CD4-positive, alpha-beta T cell (primary cell): ENCODE measurements at regions not wholly inside any gene's neighbourhood (a gene's known extent, or its start where the extent isn't known, plus 50 kb on each side); places are given as distances from the start of the nearest gene placed in this dataset.

Experiments used
- ATAC-seq: fragments of 200-7000 bp; cut with Tn5 transposase; one replicate; pipeline ENCODE4 v1.10.0; 2022; ENCODE audit warnings: mild to moderate bottlenecking; ENCODE audit not compliant: poor library complexity
- CTCF ChIA-PET: fragments of 350-600 bp; sonication (Branson Sonifier 250); formaldehyde crosslinking; loops from one replicate; lab custom pipeline; 2021; ENCODE audit warnings: antibody characterized with exemption, inconsistent platforms; lab: Charles Lee
- POLR2A ChIA-PET: fragments of 350-600 bp; sonication (Branson Sonifier 250); formaldehyde crosslinking; loops from one replicate; lab custom pipeline; 2021; ENCODE audit warnings: antibody characterized with exemption, inconsistent platforms; lab: Charles Lee
- DNase-seq, 14 experiments: peaks; one replicate each; pipeline ENCODE4 v3.0.0-alpha.2; 2013 to 2020; ENCODE audit warnings: mixed read lengths in 2 of 14
- H3K27ac ChIP-seq, 2 donors: one replicate each; pipeline versions ENCODE4 v1.5.1 to v1.7.0; 2013; ENCODE audit warnings: low read length in 2 of 2, low read depth in 1 of 2, mild to moderate bottlenecking in 1 of 2
- H3K27me3 ChIP-seq, 2 experiments: 1 replicate in 1 of 2; 2 replicates in 1 of 2; pipeline versions ENCODE4 v1.6.1 to v1.7.0; 2013; ENCODE audit warnings: low read length in 2 of 2, control low read depth in 1 of 2, mild to moderate bottlenecking in 1 of 2, moderate library complexity in 1 of 2; ENCODE audit not compliant: insufficient read depth in 2 of 2, control insufficient read depth in 1 of 2
- H3K36me3 ChIP-seq: one replicate; pipeline ENCODE4 v1.6.1; 2013; ENCODE audit warnings: low read length, control low read depth; ENCODE audit not compliant: insufficient read depth
- H3K4me1 ChIP-seq: one replicate; pipeline ENCODE4 v1.6.1; 2013; ENCODE audit warnings: low read length, control low read depth; ENCODE audit not compliant: insufficient read depth
- H3K4me3 ChIP-seq: one replicate; pipeline ENCODE4 v1.5.1; 2013; ENCODE audit warnings: mild to moderate bottlenecking, low read length, moderate library complexity
- H3K9me3 ChIP-seq, 2 experiments: 1 replicate in 1 of 2; 2 replicates in 1 of 2; pipeline versions ENCODE4 v1.6.1 to v1.7.0; 2013; ENCODE audit warnings: low read length in 2 of 2, mild to moderate bottlenecking in 2 of 2, control low read depth in 1 of 2, moderate library complexity in 1 of 2; ENCODE audit not compliant: control insufficient read depth in 1 of 2, insufficient read depth in 1 of 2
- H3K27ac Mint-ChIP-seq: one replicate; pipeline ENCODE4 v1.8.0; 2020; ENCODE audit warnings: mixed read lengths
- H3K27me3 Mint-ChIP-seq: one replicate; pipeline ENCODE4 v1.8.0; 2021; ENCODE audit warnings: mixed read lengths
- H3K36me3 Mint-ChIP-seq: one replicate; pipeline ENCODE4 v1.8.0; 2021; ENCODE audit warnings: low read depth, mixed read lengths
- H3K4me1 Mint-ChIP-seq: one replicate; pipeline ENCODE4 v1.8.0; 2021; ENCODE audit warnings: low read depth, mixed read lengths
- H3K4me3 Mint-ChIP-seq: one replicate; pipeline ENCODE4 v1.8.0; 2020; ENCODE audit warnings: mild to moderate bottlenecking, mixed read lengths
- H3K9me3 Mint-ChIP-seq: one replicate; pipeline ENCODE4 v1.8.0; 2020; ENCODE audit warnings: mixed read lengths
- CTCF ChIP-seq: fragments of 200-600 bp; IDR thresholded peaks from one replicate; pipeline ENCODE4 v1.8.0; 2022; ENCODE audit warnings: antibody characterized with exemption, mild to moderate bottlenecking
- intact Hi-C, 2 experiments: fragments of 100-400 bp; cut with DNase I in 1 of 2; cut with micrococcal nuclease in 1 of 2; formaldehyde crosslinking; loops; one replicate each; pipeline versions ENCODE4 v1.15.1 to v1.9.0; 2023 to 2025; cut with DNase I, micrococcal nuclease

- Mint-ChIP-seq H3K9me3 (peaks cover 10% of the 10 kb centered on the region), H3K27me3 (peaks cover 16% of the 10 kb centered on the region), H3K27ac (no peak overlapping the region), H3K4me3 (no peak overlapping the region), H3K4me1 (no peaks in the 10 kb centered on the region), H3K36me3 (no peaks in the 10 kb centered on the region)
- no peak for TF ChIP-seq CTCF
- H3K4me1 ChIP-seq = no peaks in the 10 kb centered on the region
- H3K27me3 ChIP-seq = no peaks in the 10 kb centered on the region
- H3K9me3 ChIP-seq = peaks cover 5 to 6% of the 10 kb centered on the region in 2 experiments
- CTCF ChIA-PET = no interaction called here
- POLR2A ChIA-PET = no interaction called here
- H3K36me3 ChIP-seq = no peaks in the 10 kb centered on the region
- no peak for DNase-seq
- H3K4me3 ChIP-seq = no peak overlapping the region
- no peak overlapping the region for H3K27ac ChIP-seq
- intact Hi-C loops = no loop called here
- ATAC-seq = no peak
Observed at GRCh38 chr1:4210043-4210442, 310.0 kb upstream of the C1orf174 start.

GRCh38 chr1:4212796-4213195 is 312.7 kb upstream of the C1orf174 start:
- Histone ChIP-seq H3K9me3 (peaks cover 0 to 8% of the 10 kb centered on the region in 2 experiments), H3K4me1 (no peaks in the 10 kb centered on the region), H3K36me3 (no peaks in the 10 kb centered on the region), H3K27me3 (no peaks in the 10 kb centered on the region), H3K27ac (no peak overlapping the region), H3K4me3 (no peak overlapping the region)
- intact Hi-C loops = no loop called here
- no peak for TF ChIP-seq CTCF
- DNase-seq (no peak), ATAC-seq (no peak)
- Mint-ChIP-seq H3K27ac (no peak overlapping the region), H3K4me3 (no peak overlapping the region), H3K9me3 (peaks cover 2% of the 10 kb centered on the region), H3K36me3 (no peaks in the 10 kb centered on the region), H3K27me3 (peaks cover 24% of the 10 kb centered on the region), H3K4me1 (no peaks in the 10 kb centered on the region)
- CTCF ChIA-PET = no interaction called here
- POLR2A ChIA-PET = no interaction called here

- POLR2A ChIA-PET = no interaction called here
- Mint-ChIP-seq H3K27ac (no peak overlapping the region), H3K9me3 (peaks cover 2% of the 10 kb centered on the region), H3K4me3 (no peak overlapping the region), H3K36me3 (no peaks in the 10 kb centered on the region), H3K4me1 (no peaks in the 10 kb centered on the region), H3K27me3 (peaks cover 24% of the 10 kb centered on the region)
- H3K4me1 ChIP-seq = no peaks in the 10 kb centered on the region
- peaks cover 0 to 13% of the 10 kb centered on the region in 2 experiments for H3K9me3 ChIP-seq
- no peak overlapping the region for H3K27ac ChIP-seq
- no peak for TF ChIP-seq CTCF
- DNase-seq (no peak), ATAC-seq (no peak)
- no peaks in the 10 kb centered on the region for H3K36me3 ChIP-seq
- H3K4me3 ChIP-seq = no peak overlapping the region
- no peaks in the 10 kb centered on the region for H3K27me3 ChIP-seq
- CTCF ChIA-PET = no interaction called here
- intact Hi-C loops = no loop called here
Observed at GRCh38 chr1:4213366-4213973, 313.4 kb upstream of the C1orf174 start.
